ENCODE measurements at regions not wholly inside any gene's neighbourhood (a gene's known extent, or its start where the extent isn't known, plus 50 kb on each side); places are given as distances from the start of the nearest gene placed in this dataset.

DNA sequence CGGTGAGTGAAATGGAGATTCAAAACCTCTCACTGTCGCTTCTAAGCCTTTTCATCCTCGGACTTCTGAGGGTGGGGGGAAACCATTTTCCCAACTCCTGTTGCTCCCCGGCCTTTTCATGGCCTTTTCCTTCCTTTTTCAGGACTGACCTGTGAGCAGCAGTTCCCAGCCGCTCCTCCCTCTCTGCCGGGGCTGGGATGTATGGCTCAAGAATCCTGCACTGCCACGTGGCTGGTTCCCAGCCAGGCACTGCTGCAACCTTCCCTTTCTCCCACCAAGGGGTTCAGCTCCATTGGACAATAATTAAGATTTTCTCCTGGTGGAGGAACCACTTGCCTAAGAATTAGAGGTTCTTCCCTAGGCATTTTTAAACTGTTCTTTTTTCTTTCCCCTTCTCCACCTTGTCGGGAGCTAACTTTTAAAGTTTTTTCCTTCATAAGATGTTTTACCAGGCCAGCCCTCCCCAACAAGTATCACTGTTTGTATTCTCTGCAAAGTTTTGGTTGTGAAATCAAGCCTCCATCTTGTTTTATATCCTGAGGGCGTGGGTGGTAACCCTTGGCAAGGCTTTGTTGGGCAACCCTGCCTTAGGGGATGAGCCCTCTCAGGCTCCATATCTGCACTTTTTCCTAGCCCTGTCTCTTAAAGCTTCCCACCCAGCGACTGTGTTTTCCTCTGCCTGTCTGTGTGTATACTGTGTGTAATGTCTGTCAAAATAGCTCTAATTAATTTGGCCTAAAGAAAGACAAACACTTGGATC, 1166.6 kb upstream of the ADGRL2 start:
- Histone ChIP-seq H3K9me3 (ENCODE audit: insufficient read depth, low read depth, low read length) (no peaks in the 10 kb centered on the region), H3K36me3 (ENCODE audit: insufficient read depth, low read depth, low read length) (no peaks in the 10 kb centered on the region), H3K9ac (ENCODE audit: low read depth, low read length) (no peak overlapping the region), H3K4me3 (ENCODE audit: low read length) (no peak overlapping the region), H3K4me1 (ENCODE audit: insufficient read depth, low read length) (no peaks in the 10 kb centered on the region), H3K27ac (ENCODE audit: low read length) (no peak overlapping the region), H3K27me3 (ENCODE audit: insufficient read depth, low read length) (no peaks in the 10 kb centered on the region)

- Histone ChIP-seq H3K4me1 (ENCODE audit: insufficient read depth, low read length) (no peaks in the 10 kb centered on the region), H3K9me3 (ENCODE audit: insufficient read depth, low read depth, low read length) (no peaks in the 10 kb centered on the region), H3K36me3 (ENCODE audit: insufficient read depth, low read depth, low read length) (no peaks in the 10 kb centered on the region), H3K27ac (ENCODE audit: low read length) (no peak overlapping the region), H3K27me3 (ENCODE audit: insufficient read depth, low read length) (no peaks in the 10 kb centered on the region), H3K4me3 (ENCODE audit: low read length) (no peak overlapping the region), H3K9ac (ENCODE audit: low read depth, low read length) (no peak overlapping the region)
Observed at GRCh38 chr1:80632284-80632683, 1168.5 kb upstream of the ADGRL2 start.

DNA sequence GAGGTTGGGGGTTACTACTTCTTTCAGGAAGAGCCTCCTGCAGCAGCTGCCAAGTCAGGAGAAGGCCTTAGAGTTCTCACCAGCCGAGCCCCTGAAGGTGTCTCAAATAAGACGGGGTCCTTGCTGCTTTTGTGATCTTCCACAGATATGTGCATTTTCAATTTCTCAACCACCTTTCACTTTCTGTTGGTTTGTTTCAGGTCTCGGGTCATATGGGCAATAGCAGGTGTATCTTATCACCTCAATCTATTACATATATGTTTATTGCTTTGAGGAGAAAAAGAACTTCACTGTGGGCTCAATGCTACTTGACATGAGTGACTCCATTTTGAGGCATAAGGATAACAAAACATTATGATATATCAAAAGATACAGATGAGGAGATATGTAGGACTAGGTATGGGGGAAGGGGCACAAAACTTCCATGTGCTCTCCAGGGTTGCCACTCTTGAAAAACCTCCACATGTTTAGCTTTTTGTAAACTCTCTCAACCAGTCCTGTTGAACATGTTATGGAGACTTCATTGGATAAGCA, 1171.4 kb upstream of the ADGRL2 start:
- Histone ChIP-seq H3K27me3 (ENCODE audit: insufficient read depth, low read length) (no peaks in the 10 kb centered on the region), H3K9ac (ENCODE audit: low read depth, low read length) (no peak overlapping the region), H3K27ac (ENCODE audit: low read length) (no peak overlapping the region), H3K4me1 (ENCODE audit: insufficient read depth, low read length) (no peaks in the 10 kb centered on the region), H3K9me3 (ENCODE audit: insufficient read depth, low read depth, low read length) (no peaks in the 10 kb centered on the region), H3K36me3 (ENCODE audit: insufficient read depth, low read depth, low read length) (no peaks in the 10 kb centered on the region), H3K4me3 (ENCODE audit: low read length) (no peak overlapping the region)

- H3K4me3 ChIP-seq (ENCODE audit: low read length) = no peak overlapping the region
- H3K27ac ChIP-seq (ENCODE audit: low read length) = no peak overlapping the region
- H3K9ac ChIP-seq (ENCODE audit: low read depth, low read length) = no peak overlapping the region
- H3K9me3 ChIP-seq (ENCODE audit: insufficient read depth, low read depth, low read length) = no peaks in the 10 kb centered on the region
- no peaks in the 10 kb centered on the region for H3K4me1 ChIP-seq (ENCODE audit: insufficient read depth, low read length)
- H3K36me3 ChIP-seq (ENCODE audit: insufficient read depth, low read depth, low read length) = no peaks in the 10 kb centered on the region
- H3K27me3 ChIP-seq (ENCODE audit: insufficient read depth, low read length) = no peaks in the 10 kb centered on the region
Observed at GRCh38 chr1:80624682-80625081, 1176.1 kb upstream of the ADGRL2 start.

DNA sequence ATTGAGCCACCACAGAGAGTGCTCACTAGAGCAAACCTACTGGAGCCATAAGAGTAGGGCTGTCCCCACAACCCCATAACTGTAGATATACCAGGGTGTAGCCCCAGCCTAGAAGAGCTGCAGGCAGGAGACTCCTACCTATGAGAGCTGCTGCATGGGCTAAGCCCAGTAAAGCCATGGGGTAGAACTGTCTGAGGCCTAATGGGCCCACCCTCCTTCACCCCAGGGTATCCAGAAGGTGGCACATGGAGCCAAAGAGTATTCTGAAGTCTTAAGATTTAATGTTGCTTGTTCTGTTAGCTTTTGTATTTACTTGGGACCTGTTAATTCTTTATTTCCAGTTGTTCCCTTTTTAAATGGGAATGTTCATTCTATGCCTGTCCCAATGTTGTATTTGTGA, 1193.7 kb upstream of the ADGRL2 start:
- Histone ChIP-seq H3K36me3 (ENCODE audit: insufficient read depth, low read depth, low read length) (no peaks in the 10 kb centered on the region), H3K9ac (ENCODE audit: low read depth, low read length) (no peak overlapping the region), H3K9me3 (ENCODE audit: insufficient read depth, low read depth, low read length) (no peaks in the 10 kb centered on the region), H3K27ac (ENCODE audit: low read length) (no peak overlapping the region), H3K4me1 (ENCODE audit: insufficient read depth, low read length) (peaks cover 3% of the 10 kb centered on the region), H3K27me3 (ENCODE audit: insufficient read depth, low read length) (no peaks in the 10 kb centered on the region), H3K4me3 (ENCODE audit: low read length) (no peak overlapping the region)

DNA sequence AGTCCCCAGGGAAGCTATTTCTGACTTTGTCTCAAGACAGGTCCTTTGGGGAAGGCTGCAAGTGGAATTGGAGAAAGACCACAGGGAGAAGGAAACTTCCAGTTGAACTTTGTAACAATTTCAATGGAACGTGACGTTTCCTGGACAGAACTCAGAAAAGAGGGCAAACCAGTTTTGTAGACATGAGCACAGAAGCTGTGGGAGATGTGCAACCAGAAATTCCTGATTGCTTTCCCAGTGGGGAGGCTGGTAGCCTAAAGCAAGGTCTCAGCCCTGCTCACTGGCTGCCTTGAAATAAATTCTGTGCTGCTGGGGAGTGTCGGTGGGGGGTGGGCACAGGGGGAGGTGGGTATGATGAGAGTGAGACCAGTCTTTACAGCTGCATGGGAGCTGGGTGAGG, 1206.7 kb upstream of the ADGRL2 start:
- Histone ChIP-seq H3K9me3 (ENCODE audit: insufficient read depth, low read depth, low read length) (peaks cover 8% of the 10 kb centered on the region), H3K4me1 (ENCODE audit: insufficient read depth, low read length) (no peaks in the 10 kb centered on the region), H3K27ac (ENCODE audit: low read length) (no peak overlapping the region), H3K27me3 (ENCODE audit: insufficient read depth, low read length) (no peaks in the 10 kb centered on the region), H3K9ac (ENCODE audit: low read depth, low read length) (no peak overlapping the region), H3K36me3 (ENCODE audit: insufficient read depth, low read depth, low read length) (no peaks in the 10 kb centered on the region), H3K4me3 (ENCODE audit: low read length) (no peak overlapping the region)

DNA sequence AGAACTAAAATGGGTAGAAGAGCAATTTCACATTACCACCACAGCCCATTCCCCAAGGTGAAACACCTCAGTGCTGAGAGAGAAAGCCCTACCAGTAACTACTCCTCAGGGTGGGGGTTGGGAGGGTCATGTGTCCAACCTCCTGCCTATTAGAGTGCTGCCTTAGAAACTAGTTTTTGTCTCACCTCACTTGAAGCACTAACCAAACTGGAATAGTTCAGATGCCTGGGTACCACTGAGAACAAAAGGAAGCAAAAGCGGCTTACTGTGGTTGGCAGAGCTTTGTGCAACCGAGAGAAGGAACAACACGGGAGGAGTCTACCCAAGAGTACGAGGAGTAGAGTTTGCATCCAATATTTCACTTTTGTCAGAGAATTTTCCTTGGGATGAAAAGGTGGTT, 1207.5 kb upstream of the ADGRL2 start:
- Histone ChIP-seq H3K27me3 (ENCODE audit: insufficient read depth, low read length) (no peaks in the 10 kb centered on the region), H3K4me3 (ENCODE audit: low read length) (no peak overlapping the region), H3K9ac (ENCODE audit: low read depth, low read length) (no peak overlapping the region), H3K9me3 (ENCODE audit: insufficient read depth, low read depth, low read length) (peaks cover 8% of the 10 kb centered on the region; the same call in 1 of the 2 replicates), H3K36me3 (ENCODE audit: insufficient read depth, low read depth, low read length) (no peaks in the 10 kb centered on the region), H3K4me1 (ENCODE audit: insufficient read depth, low read length) (no peaks in the 10 kb centered on the region), H3K27ac (ENCODE audit: low read length) (no peak overlapping the region)

DNA sequence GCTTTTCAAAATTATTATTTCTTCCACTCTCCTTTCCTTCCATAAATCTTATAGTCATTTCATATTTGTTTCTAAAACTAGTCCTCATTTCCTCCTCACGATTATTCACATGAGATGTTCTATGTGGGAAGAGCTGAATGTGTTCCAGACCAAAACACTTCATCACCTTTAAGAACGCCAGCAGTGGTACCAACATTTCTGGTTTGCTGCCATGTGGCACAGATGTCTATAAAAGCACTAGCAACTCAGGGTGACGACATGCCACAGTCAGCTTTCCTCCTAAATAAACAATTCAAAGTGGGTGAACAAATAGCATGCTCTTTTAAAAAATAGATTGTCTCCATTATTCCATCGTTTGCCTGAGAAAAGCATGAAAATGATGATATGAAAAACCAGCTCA, 1217.8 kb upstream of the ADGRL2 start:
- Histone ChIP-seq H3K27me3 (ENCODE audit: insufficient read depth, low read length) (no peaks in the 10 kb centered on the region), H3K36me3 (ENCODE audit: insufficient read depth, low read depth, low read length) (no peaks in the 10 kb centered on the region)

GRCh38 chr1:80579055-80579454, 1221.7 kb upstream of the ADGRL2 start:
- no peak overlapping the region for H3K9ac ChIP-seq (ENCODE audit: low read depth, low read length)
- H3K9me3 ChIP-seq (ENCODE audit: insufficient read depth, low read depth, low read length) = peaks cover 4% of the 10 kb centered on the region; the same call in 1 of the 2 replicates
- H3K4me3 ChIP-seq (ENCODE audit: low read length) = no peak overlapping the region
- H3K36me3 ChIP-seq (ENCODE audit: insufficient read depth, low read depth, low read length) = no peaks in the 10 kb centered on the region
- H3K27ac ChIP-seq (ENCODE audit: low read length) = no peak overlapping the region
- no peaks in the 10 kb centered on the region for H3K27me3 ChIP-seq (ENCODE audit: insufficient read depth, low read length)
- no peaks in the 10 kb centered on the region for H3K4me1 ChIP-seq (ENCODE audit: insufficient read depth, low read length)

More for the DNA sequence above, 1217.8 kb upstream of the ADGRL2 start:
- no peak overlapping the region for H3K4me3 ChIP-seq (ENCODE audit: low read length)
- no peak overlapping the region for H3K27ac ChIP-seq (ENCODE audit: low read length)
- peaks cover 4% of the 10 kb centered on the region; the same call in 1 of the 2 replicates for H3K9me3 ChIP-seq (ENCODE audit: insufficient read depth, low read depth, low read length)
- H3K9ac ChIP-seq (ENCODE audit: low read depth, low read length) = no peak overlapping the region
- H3K4me1 ChIP-seq (ENCODE audit: insufficient read depth, low read length) = no peaks in the 10 kb centered on the region

- Histone ChIP-seq H3K36me3 (ENCODE audit: insufficient read depth, low read depth, low read length) (no peaks in the 10 kb centered on the region), H3K9me3 (ENCODE audit: insufficient read depth, low read depth, low read length) (no peaks in the 10 kb centered on the region), H3K4me1 (ENCODE audit: insufficient read depth, low read length) (no peaks in the 10 kb centered on the region), H3K27ac (ENCODE audit: low read length) (no peak overlapping the region), H3K4me3 (ENCODE audit: low read length) (no peak overlapping the region), H3K9ac (ENCODE audit: low read depth, low read length) (no peak overlapping the region), H3K27me3 (ENCODE audit: insufficient read depth, low read length) (no peaks in the 10 kb centered on the region)
Observed at GRCh38 chr1:80566867-80567266, 1233.9 kb upstream of the ADGRL2 start.

DNA sequence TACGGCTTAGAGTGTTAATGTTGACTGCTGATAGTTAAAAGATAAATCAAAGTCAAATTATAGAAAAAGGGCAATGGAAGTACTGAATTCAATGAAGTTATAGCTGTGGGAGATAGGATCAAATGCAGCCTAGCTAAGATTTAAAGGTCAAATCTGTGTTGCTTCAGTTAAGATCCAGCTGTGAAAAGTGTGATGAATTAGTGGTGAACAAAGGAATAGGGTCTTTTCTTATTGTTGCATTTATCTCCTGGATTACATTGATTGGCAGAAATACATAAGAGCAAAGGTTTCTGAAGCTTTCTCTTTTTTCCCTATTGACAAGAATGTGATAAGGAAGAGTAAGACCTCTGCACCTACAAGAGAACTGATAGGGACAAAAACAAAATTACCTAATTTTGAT, 1234.6 kb upstream of the ADGRL2 start:
- Histone ChIP-seq H3K27me3 (ENCODE audit: insufficient read depth, low read length) (no peaks in the 10 kb centered on the region), H3K27ac (ENCODE audit: low read length) (no peak overlapping the region), H3K9ac (ENCODE audit: low read depth, low read length) (no peak overlapping the region), H3K4me3 (ENCODE audit: low read length) (no peak overlapping the region), H3K36me3 (ENCODE audit: insufficient read depth, low read depth, low read length) (no peaks in the 10 kb centered on the region), H3K9me3 (ENCODE audit: insufficient read depth, low read depth, low read length) (no peaks in the 10 kb centered on the region), H3K4me1 (ENCODE audit: insufficient read depth, low read length) (0 out of 2 replicates have a peak, but pooled peaks cover 6% of the 10 kb centered on the region)

- no peaks in the 10 kb centered on the region for H3K36me3 ChIP-seq (ENCODE audit: insufficient read depth, low read depth, low read length)
- H3K4me1 ChIP-seq (ENCODE audit: insufficient read depth, low read length) = 0 out of 2 replicates have a peak, but pooled peaks cover 6% of the 10 kb centered on the region
- no peak overlapping the region for H3K27ac ChIP-seq (ENCODE audit: low read length)
- H3K4me3 ChIP-seq (ENCODE audit: low read length) = no peak overlapping the region
- H3K27me3 ChIP-seq (ENCODE audit: insufficient read depth, low read length) = no peaks in the 10 kb centered on the region
- no peak overlapping the region for H3K9ac ChIP-seq (ENCODE audit: low read depth, low read length)
- H3K9me3 ChIP-seq (ENCODE audit: insufficient read depth, low read depth, low read length) = no peaks in the 10 kb centered on the region
Observed at GRCh38 chr1:80565406-80565805, 1235.3 kb upstream of the ADGRL2 start.

All from iPS-20b (cell line).